GM19328 (cell line): ENCODE measurements at regions not wholly inside any gene's neighbourhood (a gene's known extent, or its start where the extent isn't known, plus 50 kb on each side); places are given as distances from the start of the nearest gene placed in this dataset.

Source experiments
- ATAC-seq: cut with Tn5 transposase; IDR thresholded peaks from one replicate; pipeline ENCODE4 v1.9.1; 2021; ENCODE audit warnings: mild to moderate bottlenecking, moderate library complexity; ENCODE audit not compliant: unreplicated experiment

- ATAC-seq, result no peak
Measured at GRCh38 chr7:41910940-41911600, 208.2 kb upstream of the INHBA start.

- ATAC-seq, result no peak
Measured at GRCh38 chr7:41907444-41907843, 204.6 kb upstream of the INHBA start.

DNA sequence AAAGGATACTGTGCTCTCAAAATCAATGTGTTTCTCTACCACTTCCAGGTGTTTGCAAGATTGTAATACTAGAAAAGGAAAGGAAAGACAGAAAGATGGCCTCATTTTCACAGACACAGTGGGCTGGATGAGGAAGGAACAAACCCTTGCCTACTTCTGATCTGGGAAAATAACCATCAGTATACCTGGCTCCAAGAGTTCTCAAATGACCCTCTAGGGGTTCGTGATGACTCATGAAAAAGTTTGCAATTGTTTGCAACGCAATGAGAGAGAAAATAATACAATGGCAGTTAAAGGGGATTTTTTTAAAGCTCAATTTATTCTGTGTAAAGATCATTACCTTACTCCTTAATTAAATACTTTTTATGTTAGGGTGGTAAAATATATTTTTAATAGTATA is 197.6 kb upstream of the INHBA start:
- no peak for ATAC-seq

DNA sequence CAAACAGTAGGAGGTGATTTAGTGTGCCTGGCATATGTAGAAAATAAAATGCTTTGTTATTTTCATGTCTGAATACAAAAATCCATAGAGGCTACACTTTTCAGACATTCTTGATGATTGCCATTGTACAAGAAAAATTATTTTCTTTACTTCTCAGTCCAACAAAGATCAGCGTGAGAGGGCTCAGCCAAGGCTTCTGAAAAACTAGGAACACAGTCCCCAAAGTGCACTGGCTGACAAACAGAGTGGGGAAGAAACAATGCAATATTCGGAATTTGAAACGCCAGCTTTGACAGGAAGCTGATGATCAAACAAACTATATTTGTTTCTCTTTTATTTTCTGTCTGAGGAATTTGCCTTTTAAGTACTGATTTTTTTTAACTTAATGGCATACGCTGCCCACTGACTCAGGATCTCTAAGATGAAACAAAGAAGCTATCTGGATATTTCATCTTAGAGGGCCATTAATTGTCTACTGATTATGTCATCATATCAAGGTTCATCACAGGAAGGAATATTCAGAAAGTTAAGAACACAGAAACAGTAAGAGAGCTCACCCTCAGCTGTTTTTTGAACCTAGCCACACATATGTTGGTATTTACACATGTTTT is 197.0 kb upstream of the INHBA start:
- ATAC-seq, result no peak

DNA sequence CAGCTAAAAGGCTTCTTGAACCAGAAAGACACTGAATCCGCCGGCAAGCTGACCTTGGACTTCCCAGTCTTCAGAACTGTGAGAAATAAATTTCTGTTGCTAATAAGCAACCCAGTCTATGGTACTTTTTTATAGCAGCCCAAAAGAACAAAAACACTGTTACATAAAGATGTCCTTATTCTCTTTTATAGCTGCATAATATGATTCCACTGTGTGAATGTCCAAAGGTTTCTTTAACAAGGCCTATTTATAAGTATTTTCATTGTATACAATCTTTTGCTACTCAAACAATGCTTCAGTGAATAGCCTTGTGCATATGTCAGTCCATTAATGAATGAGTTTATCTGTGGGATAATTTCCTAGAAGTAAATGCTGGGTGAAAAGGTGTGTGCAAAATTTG is 190.8 kb upstream of the INHBA start:
- ATAC-seq, result no peak

- ATAC-seq, result no peak
Measured at GRCh38 chr7:41892356-41893100, 189.6 kb upstream of the INHBA start.

DNA sequence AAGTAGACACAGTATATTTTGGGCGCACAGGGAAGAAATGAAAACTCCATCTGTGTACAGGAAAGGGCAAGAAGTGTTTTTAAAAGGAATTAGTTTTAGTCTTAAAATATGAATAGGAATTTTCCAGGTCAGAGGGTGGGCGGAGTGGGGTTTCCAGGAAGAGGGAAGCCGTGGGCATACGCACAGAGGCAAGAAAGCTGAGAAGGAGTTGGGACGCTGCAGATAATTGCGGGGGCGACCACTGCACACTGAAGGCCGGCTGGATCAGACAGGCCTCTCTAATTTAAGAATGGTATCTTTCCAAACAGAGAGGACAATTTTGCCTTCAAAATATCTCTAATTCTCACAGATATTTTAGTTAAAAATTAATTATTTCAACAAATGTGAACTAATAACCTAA is 189.1 kb upstream of the INHBA start:
- no peak for ATAC-seq

DNA sequence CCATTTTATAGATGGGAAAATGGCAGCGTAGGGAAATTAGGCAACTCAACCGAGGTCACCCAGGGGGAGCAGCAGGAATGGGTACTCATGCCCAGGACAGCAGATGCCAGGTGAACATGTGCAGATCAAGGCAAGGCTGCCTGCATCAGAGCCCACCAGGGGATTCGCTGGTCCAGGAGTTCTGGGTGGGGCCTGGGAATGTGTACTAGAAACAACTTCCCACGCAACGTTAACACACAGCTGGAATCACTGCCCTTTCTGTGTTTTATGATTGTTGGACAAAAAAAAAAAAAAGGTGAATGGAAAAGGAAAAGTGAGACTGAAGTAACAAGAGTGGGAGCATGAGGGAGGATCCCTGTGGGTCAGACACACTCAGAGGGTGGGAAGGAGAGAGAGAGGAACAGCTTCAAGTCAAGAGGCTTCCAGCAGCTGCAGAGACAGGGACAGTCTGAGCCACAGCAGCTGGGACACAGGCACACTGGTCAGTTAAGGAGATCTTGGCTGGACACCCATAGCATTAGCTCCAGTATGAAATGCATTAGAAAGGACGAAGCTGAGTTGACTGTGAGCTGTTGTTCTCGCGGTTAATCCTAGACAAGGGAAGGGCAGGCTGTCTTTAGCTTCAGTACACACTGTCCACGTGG is 187.9 kb upstream of the INHBA start:
- no peak for ATAC-seq

- no peak for ATAC-seq
Measured at GRCh38 chr7:41889472-41889871, 186.6 kb upstream of the INHBA start.

- ATAC-seq, result peak; percentile 31
Measured at GRCh38 chr7:41889040-41889439, 186.2 kb upstream of the INHBA start.

- no peak for ATAC-seq
Measured at GRCh38 chr7:41887416-41887815, 184.5 kb upstream of the INHBA start.

- no peak for ATAC-seq
Measured at GRCh38 chr7:41886901-41887311, 184.0 kb upstream of the INHBA start.

GRCh38 chr7:41886262-41886900 is 183.5 kb upstream of the INHBA start:
- no peak for ATAC-seq

- ATAC-seq, result no peak
Measured at GRCh38 chr7:41885748-41886147, 182.9 kb upstream of the INHBA start.

GRCh38 chr7:41885078-41885477 is 182.2 kb upstream of the INHBA start:
- ATAC-seq, result no peak

DNA sequence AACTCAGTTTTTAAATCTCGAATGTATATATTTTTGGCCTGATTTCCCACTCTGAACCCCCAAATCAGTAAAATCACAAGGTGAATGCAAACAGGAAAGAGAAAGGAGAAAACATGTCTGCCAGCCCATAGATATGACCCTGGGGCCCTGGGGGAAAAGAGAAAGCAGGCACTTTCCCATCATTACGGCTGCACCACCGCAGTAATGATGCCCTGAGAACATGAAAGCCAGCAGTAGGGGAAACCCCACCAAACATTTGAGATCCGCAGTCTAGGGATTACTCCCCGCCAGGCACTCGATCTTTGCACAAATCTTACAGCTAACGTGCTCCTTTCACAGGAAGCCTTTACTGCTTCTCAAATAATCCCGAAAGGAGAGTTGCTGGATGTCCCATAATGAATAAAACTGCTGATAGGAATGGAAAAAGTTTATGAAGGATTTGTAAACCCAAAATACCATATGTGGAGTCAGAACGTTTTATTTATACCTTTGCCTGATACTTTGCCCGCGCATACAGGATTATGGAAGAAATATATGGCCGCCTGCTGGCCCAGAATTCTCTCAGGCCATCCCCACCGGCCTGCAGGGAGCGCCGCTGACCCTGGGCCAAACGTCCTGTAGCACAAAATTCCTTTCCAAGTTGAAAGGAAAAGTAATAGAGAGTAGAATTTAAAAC is 180.0 kb upstream of the INHBA start:
- no peak for ATAC-seq

DNA sequence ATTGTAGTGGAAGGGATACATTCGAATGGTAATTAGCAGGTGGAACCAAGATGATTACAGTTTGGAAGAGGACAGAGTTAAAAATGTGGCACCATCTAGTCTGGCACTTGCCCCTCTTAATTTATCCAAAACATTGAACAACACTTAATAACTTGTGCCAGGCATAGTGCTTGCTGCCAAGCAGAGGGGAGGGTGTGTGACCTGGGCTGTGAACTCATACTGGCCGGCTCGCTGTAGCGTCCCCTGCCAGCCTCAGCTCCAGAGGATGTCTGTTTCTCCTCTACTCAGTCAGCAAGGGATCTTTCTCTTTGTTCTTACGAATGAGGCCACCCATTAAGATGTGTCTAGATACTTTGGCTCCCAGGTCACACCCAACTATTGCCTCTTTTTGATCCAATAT is 179.4 kb upstream of the INHBA start:
- ATAC-seq, result no peak

DNA sequence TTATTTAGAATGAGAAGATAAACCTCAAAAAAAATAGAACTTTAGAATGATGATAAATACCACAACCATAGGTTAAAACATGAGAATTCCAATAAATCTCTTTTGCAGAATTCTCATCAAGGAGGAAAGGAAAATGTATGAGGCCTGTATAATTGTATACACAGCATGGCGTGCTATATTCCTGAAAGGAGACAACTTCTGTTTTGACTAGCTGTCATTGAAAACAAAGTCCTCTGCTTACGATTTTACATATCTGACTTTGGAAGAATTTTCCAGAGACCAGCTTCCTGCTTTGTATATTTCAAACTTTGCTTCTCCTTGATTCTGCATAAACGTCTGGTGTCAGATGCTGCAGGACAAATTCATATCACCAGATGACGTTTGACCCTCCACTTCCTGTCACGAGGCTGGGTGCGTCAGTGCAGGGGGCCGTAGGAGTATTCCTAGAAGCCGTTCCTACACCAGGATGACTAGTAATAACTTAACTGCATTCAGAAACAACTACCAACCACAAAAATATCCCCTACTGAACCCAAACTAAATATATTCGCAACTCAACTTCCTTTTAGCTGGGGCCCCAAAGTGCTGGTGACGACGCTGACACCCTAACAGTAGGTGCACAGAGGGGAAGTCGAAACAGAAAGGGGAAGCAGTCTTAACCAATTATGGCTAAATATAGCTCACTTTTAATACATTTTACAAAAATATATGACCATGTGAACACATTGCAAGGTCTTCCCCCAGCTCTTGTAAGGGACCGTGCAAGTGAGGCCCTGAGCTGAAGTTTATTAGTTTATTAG is 178.6 kb upstream of the INHBA start:
- peak; percentile 96 for ATAC-seq

DNA sequence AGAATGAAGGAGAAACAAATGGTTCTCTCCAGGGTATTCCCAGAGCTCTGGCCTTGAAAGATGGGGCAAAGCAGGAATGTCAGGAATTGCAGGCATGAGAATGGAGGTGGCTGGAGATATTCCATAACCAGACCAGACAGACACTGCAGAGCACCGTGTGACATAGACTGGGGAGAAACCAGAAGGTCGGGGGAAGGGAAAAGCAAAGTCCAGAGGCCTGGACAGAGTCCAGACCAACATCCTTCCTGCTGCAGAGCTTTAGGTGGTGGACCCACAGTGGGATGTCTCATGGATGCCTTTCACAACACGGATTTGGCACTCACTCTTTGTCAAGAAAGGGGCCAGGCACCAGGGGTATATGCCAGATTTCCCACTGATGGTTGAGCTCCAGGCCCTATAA is 177.2 kb upstream of the INHBA start:
- ATAC-seq, result no peak

- no peak for ATAC-seq
Measured at GRCh38 chr7:41879403-41879802, 176.5 kb upstream of the INHBA start.
